HuH-7 (cell line): ENCODE measurements at regions not wholly inside any gene's neighbourhood (a gene's known extent, or its start where the extent isn't known, plus 50 kb on each side); places are given as distances from the start of the nearest gene placed in this dataset.
"Not testable (repeated sequence)": the region's sequence is repeated elsewhere in the genome, so short reads cannot be mapped to it uniquely, and the experiment has no call there.

Experiments used
- DNase-seq: peaks from one replicate; pipeline ENCODE4 v3.0.0; 2011; ENCODE audit warnings: low spot score

- DNase-seq, result no peak
These were observed 1000.4 kb upstream of the GBE1 start for GRCh38 chr3:82761858-82762257.

GRCh38 chr3:82745544-82745943, 984.1 kb upstream of the GBE1 start:
- DNase-seq, result no peak

- DNase-seq, result no peak
These were observed 981.8 kb upstream of the GBE1 start for GRCh38 chr3:82743196-82743595.

GRCh38 chr3:82741346-82741745, 979.9 kb upstream of the GBE1 start:
- no peak for DNase-seq

- no peak for DNase-seq
These were observed 977.9 kb upstream of the GBE1 start for GRCh38 chr3:82739390-82739789.

- DNase-seq, result no peak
These were observed 975.3 kb upstream of the GBE1 start for GRCh38 chr3:82736696-82737277.

GRCh38 chr3:82715091-82715856, 953.8 kb upstream of the GBE1 start:
- no peak for DNase-seq

- no peak for DNase-seq
These were observed 945.6 kb upstream of the GBE1 start for GRCh38 chr3:82707035-82707434.

- DNase-seq, result no peak
These were observed 924.3 kb upstream of the GBE1 start for GRCh38 chr3:82685761-82686160.

GRCh38 chr3:82676356-82677026, 915.0 kb upstream of the GBE1 start:
- no peak for DNase-seq

GRCh38 chr3:82672966-82673365, 911.5 kb upstream of the GBE1 start:
- no peak for DNase-seq

- no peak for DNase-seq
These were observed 910.0 kb upstream of the GBE1 start for GRCh38 chr3:82671466-82671865.

- DNase-seq, result no peak
These were observed 893.3 kb upstream of the GBE1 start for GRCh38 chr3:82654708-82655107.

- no peak for DNase-seq
These were observed 882.5 kb upstream of the GBE1 start for GRCh38 chr3:82643948-82644347.

- DNase-seq, result no peak
These were observed 880.3 kb upstream of the GBE1 start for GRCh38 chr3:82641701-82642100.

- no peak for DNase-seq
These were observed 878.8 kb upstream of the GBE1 start for GRCh38 chr3:82640254-82640653.

GRCh38 chr3:82637574-82637973, 876.1 kb upstream of the GBE1 start:
- DNase-seq, result no peak

GRCh38 chr3:82636177-82636576, 874.7 kb upstream of the GBE1 start:
- DNase-seq, result no peak

- no peak for DNase-seq
These were observed 871.9 kb upstream of the GBE1 start for GRCh38 chr3:82633319-82633718.

GRCh38 chr3:82629937-82630336, 868.5 kb upstream of the GBE1 start:
- DNase-seq, result no peak

- no peak for DNase-seq
These were observed 867.1 kb upstream of the GBE1 start for GRCh38 chr3:82628385-82629014.

GRCh38 chr3:82627733-82628132, 866.3 kb upstream of the GBE1 start:
- DNase-seq, result no peak

- not testable (repeated sequence) for DNase-seq
These were observed 859.3 kb upstream of the GBE1 start for GRCh38 chr3:82620744-82621143.
